RKO (cell line): ENCODE measurements at regions not wholly inside any gene's neighbourhood (a gene's known extent, or its start where the extent isn't known, plus 50 kb on each side); places are given as distances from the start of the nearest gene placed in this dataset.
A peak's percentile ranks its signal among the peaks of the same experiment; 100 is the strongest.

Source experiments
- DNase-seq: peaks from one replicate; pipeline ENCODE4 v3.0.0-alpha.2; 2016; ENCODE audit warnings: low spot score

GRCh38 chr3:180829409-180830405 lies 82.8 kb upstream of the FXR1 start:
- DNase-seq, result no peak

- DNase-seq, result no peak
Measured at GRCh38 chr3:180835501-180835900, 77.0 kb upstream of the FXR1 start.

- no peak for DNase-seq
Measured at GRCh38 chr3:180836766-180837165, 75.7 kb upstream of the FXR1 start.

GRCh38 chr3:180854887-180855286 lies 57.6 kb upstream of the FXR1 start:
- no peak for DNase-seq

- DNase-seq, result peak; percentile 43
Measured at GRCh38 chr3:180855364-180855763, 57.1 kb upstream of the FXR1 start.

- no peak for DNase-seq
Measured at GRCh38 chr3:180855956-180856355, 56.5 kb upstream of the FXR1 start.

GRCh38 chr3:180860180-180860858 lies 52.2 kb upstream of the FXR1 start:
- DNase-seq, result no peak
